IMR-90 (cell line): ENCODE measurements at regions not wholly inside any gene's neighbourhood (a gene's known extent, or its start where the extent isn't known, plus 50 kb on each side); places are given as distances from the start of the nearest gene placed in this dataset.

Source experiments
- ATAC-seq: fragments of 200-7000 bp; cut with Tn5 transposase; 2 replicates; pipeline ENCODE4 v1.9.1; 2020; ENCODE audit warnings: low read depth, mild to moderate bottlenecking, moderate library complexity
- BruUV-seq: library from RNA; stranded (reverse); fragments of 400-500 nt; replicated peaks from 2 replicates; lab custom pipeline; 2021; lab: Mats Ljungman, UMichigan
- CTCF ChIA-PET: fragments of 300-600 bp; formaldehyde crosslinking; extraction: SDS; loops from one replicate; lab custom pipeline; 2021; ENCODE audit warnings: antibody characterized with exemption; lab: Yijun Ruan, JAX
- POLR2A ChIA-PET: fragments of 300-600 bp; sonication (Branson Sonifier 250); formaldehyde crosslinking; loops from one replicate; lab custom pipeline; 2022; ENCODE audit warnings: antibody characterized with exemption; ENCODE audit not compliant: unreplicated experiment; lab: Charles Lee
- DNase-seq: peaks from one replicate; pipeline ENCODE4 v3.0.0; 2013
- H2AFZ ChIP-seq: replicated peaks from 2 replicates; pipeline ENCODE3; 2013; ENCODE audit warnings: low read length, mild to moderate bottlenecking; ENCODE audit not compliant: poor library complexity
- H2AK5ac ChIP-seq: 2 replicates; pipeline ENCODE4 v1.6.1; 2013; ENCODE audit warnings: low read depth, low read length, inconsistent platforms
- H2AK9ac ChIP-seq: replicated peaks from 2 replicates; pipeline ENCODE3; 2013; ENCODE audit warnings: mild to moderate bottlenecking, low read depth, low read length, moderate library complexity; ENCODE audit not compliant: poor library complexity
- H2BK120ac ChIP-seq: 2 replicates; pipeline ENCODE4 v1.6.1; 2013; ENCODE audit warnings: low read depth, low read length, inconsistent platforms
- H2BK15ac ChIP-seq: 3 replicates; pipeline ENCODE4 v1.6.1; 2013; ENCODE audit warnings: low read depth, low read length, inconsistent platforms
- H2BK20ac ChIP-seq: 2 replicates; pipeline ENCODE4 v1.6.1; 2013; ENCODE audit warnings: low read depth, mild to moderate bottlenecking, inconsistent platforms, low read length, moderate library complexity
- H2BK5ac ChIP-seq: 2 replicates; pipeline ENCODE4 v1.6.1; 2013; ENCODE audit warnings: mild to moderate bottlenecking, low read depth, low read length, inconsistent platforms; ENCODE audit not compliant: poor library complexity, severe bottlenecking
- H3K14ac ChIP-seq: replicated peaks from 2 replicates; pipeline ENCODE4 v1.6.1; 2013; ENCODE audit warnings: low read depth, low read length, inconsistent platforms
- H3K18ac ChIP-seq: 2 replicates; pipeline ENCODE4 v1.6.1; 2013; ENCODE audit warnings: low read depth, low read length, control low read depth
- H3K23ac ChIP-seq: 2 replicates; pipeline ENCODE4 v1.6.1; 2013; ENCODE audit warnings: low read depth, low read length, inconsistent platforms
- H3K27ac ChIP-seq: 2 replicates; pipeline ENCODE4 v1.5.1; 2013; ENCODE audit warnings: mild to moderate bottlenecking, control low read depth, low read length; ENCODE audit not compliant: insufficient read depth
- H3K27me3 ChIP-seq: 2 replicates; pipeline ENCODE4 v1.6.1; 2013; ENCODE audit warnings: low read length; ENCODE audit not compliant: control insufficient read depth, insufficient read depth
- H3K36me3 ChIP-seq: 2 replicates; pipeline ENCODE4 v1.6.1; 2013; ENCODE audit warnings: low read length, mixed read lengths; ENCODE audit not compliant: control insufficient read depth, insufficient read depth
- H3K4ac ChIP-seq: 2 replicates; pipeline ENCODE4 v1.6.1; 2013; ENCODE audit warnings: low read depth, low read length, inconsistent platforms
- H3K4me1 ChIP-seq: 2 replicates; pipeline ENCODE4 v1.6.1; 2013; ENCODE audit warnings: low read length, mixed read lengths; ENCODE audit not compliant: control insufficient read depth, insufficient read depth
- H3K4me2 ChIP-seq: 2 replicates; pipeline ENCODE4 v1.6.1; 2013; ENCODE audit warnings: low read depth, mild to moderate bottlenecking, control low read depth, low read length, moderate library complexity
- H3K4me3 ChIP-seq: 2 replicates; pipeline ENCODE4 v1.5.1; 2013; ENCODE audit warnings: low read depth, mild to moderate bottlenecking, control low read depth, low read length, moderate library complexity; ENCODE audit not compliant: insufficient read depth
- H3K56ac ChIP-seq: 2 replicates; pipeline ENCODE4 v1.6.1; 2013; ENCODE audit warnings: low read length, inconsistent platforms; ENCODE audit not compliant: insufficient read depth; ENCODE audit errors: extremely low read depth
- H3K79me1 ChIP-seq, 2 experiments: 2 replicates each; pipeline ENCODE4 v1.6.1; 2013; ENCODE audit warnings: low read length in 2 of 2, inconsistent platforms in 1 of 2, low read depth in 1 of 2
- H3K9ac ChIP-seq: 2 replicates; pipeline ENCODE4 v1.6.1; 2013; ENCODE audit warnings: low read depth, low read length, control low read depth
- H3K9me1 ChIP-seq: 2 replicates; pipeline ENCODE4 v1.6.1; 2013; ENCODE audit warnings: low read length, inconsistent platforms; ENCODE audit not compliant: insufficient read depth
- H3K9me3 ChIP-seq: 2 replicates; pipeline ENCODE4 v1.6.1; 2013; ENCODE audit warnings: low read length; ENCODE audit not compliant: control insufficient read depth, insufficient read depth
- H4K20me1 ChIP-seq: 2 replicates; pipeline ENCODE4 v1.6.1; 2013; ENCODE audit warnings: low read length, inconsistent platforms; ENCODE audit not compliant: insufficient read depth
- H4K5ac ChIP-seq: 2 replicates; pipeline ENCODE4 v1.6.1; 2013; ENCODE audit warnings: mild to moderate bottlenecking, low read depth, low read length, control low read depth
- H4K8ac ChIP-seq, 2 experiments: 2 replicates each; pipeline ENCODE4 v1.6.1; 2013; ENCODE audit warnings: low read depth in 2 of 2, low read length in 2 of 2, control low read depth in 1 of 2, inconsistent platforms in 1 of 2
- H4K91ac ChIP-seq: 2 replicates; pipeline ENCODE4 v1.6.1; 2013; ENCODE audit warnings: low read depth, low read length, inconsistent platforms; ENCODE audit not compliant: insufficient read depth
- POLR2A ChIP-seq: IDR thresholded peaks from 2 replicates; pipeline ENCODE4 v1.6.1; 2012; ENCODE audit warnings: mild to moderate bottlenecking, low read depth, low read length
- WGBS, 2 experiments: methylation state at CpG; one replicate each; pipeline versions ENCODE4 v1.1.5 to v1.1.7; 2013; ENCODE audit warnings: missing lambda C conversion rate in 2 of 2; ENCODE audit not compliant: insufficient read length in 1 of 2; ENCODE audit errors: extremely low coverage in 2 of 2; 5-methylcytosine and 5-hydroxymethylcytosine counted together
- dilution Hi-C: fragments of 300-500 bp; cut with HindIII; formaldehyde crosslinking; loops from one replicate; pipeline ENCODE4 v1.14.3; 2018; ENCODE audit warnings: low sequenced_read_pairs; ENCODE audit not compliant: unreplicated experiment
- in situ Hi-C: fragments of 300-500 bp; cut with MboI; formaldehyde crosslinking; loops from 3 replicates; pipeline ENCODE4 v1.14.3; 2019; ENCODE audit warnings: low sequenced_read_pairs, inconsistent platforms, mixed read lengths
- intact Hi-C: fragments of 100-400 bp; cut with micrococcal nuclease; formaldehyde crosslinking; loops from 2 replicates; pipeline ENCODE4 v1.10.0; 2022
- TF ChIP-seq, protein P1 (sequence below): conservative IDR thresholded peaks from 2 replicates; pipeline ENCODE4 v1.5.1; 2012; ENCODE audit warnings: mild to moderate bottlenecking, low read depth, low read length, improper control_type of control experiment

- in situ Hi-C loops (no loop called here), intact Hi-C loops (loop anchor here (2.0 kb wide), 1 partner anchor 439 kb away; no protein-coding TSS in a partner anchor), dilution Hi-C loops (no loop called here)
- no peak overlapping the region for H3K4me2 ChIP-seq
- H2AK5ac ChIP-seq, result no peak overlapping the region
- no peak for DNase-seq
- H4K20me1 ChIP-seq, result no peaks in the 10 kb centered on the region
- ATAC-seq, result no peak
- TF ChIP-seq, protein P1, sequence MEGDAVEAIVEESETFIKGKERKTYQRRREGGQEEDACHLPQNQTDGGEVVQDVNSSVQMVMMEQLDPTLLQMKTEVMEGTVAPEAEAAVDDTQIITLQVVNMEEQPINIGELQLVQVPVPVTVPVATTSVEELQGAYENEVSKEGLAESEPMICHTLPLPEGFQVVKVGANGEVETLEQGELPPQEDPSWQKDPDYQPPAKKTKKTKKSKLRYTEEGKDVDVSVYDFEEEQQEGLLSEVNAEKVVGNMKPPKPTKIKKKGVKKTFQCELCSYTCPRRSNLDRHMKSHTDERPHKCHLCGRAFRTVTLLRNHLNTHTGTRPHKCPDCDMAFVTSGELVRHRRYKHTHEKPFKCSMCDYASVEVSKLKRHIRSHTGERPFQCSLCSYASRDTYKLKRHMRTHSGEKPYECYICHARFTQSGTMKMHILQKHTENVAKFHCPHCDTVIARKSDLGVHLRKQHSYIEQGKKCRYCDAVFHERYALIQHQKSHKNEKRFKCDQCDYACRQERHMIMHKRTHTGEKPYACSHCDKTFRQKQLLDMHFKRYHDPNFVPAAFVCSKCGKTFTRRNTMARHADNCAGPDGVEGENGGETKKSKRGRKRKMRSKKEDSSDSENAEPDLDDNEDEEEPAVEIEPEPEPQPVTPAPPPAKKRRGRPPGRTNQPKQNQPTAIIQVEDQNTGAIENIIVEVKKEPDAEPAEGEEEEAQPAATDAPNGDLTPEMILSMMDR, result 0 out of 2 replicates have a peak, but pooled peaks have one; percentile 16
- TF ChIP-seq POLR2A, result no peak
- H4K91ac ChIP-seq, result no peak overlapping the region
- no peaks in the 10 kb centered on the region for H3K9me3 ChIP-seq
- H3K27me3 ChIP-seq, result no peaks in the 10 kb centered on the region
- no peaks in the 10 kb centered on the region for H3K4me1 ChIP-seq
- no peaks in the 10 kb centered on the region for H3K36me3 ChIP-seq
- H3K56ac ChIP-seq, result no peak overlapping the region
- H2BK15ac ChIP-seq, result no peak overlapping the region
- H4K5ac ChIP-seq, result no peak overlapping the region
- H3K9me1 ChIP-seq, result no peaks in the 10 kb centered on the region
- no peak overlapping the region for H3K4me3 ChIP-seq
- BruUV-seq, result no TSS peak
- no peak overlapping the region for H3K23ac ChIP-seq
- no peak overlapping the region for H3K4ac ChIP-seq
- no peak overlapping the region for H2BK5ac ChIP-seq
- H3K79me1 ChIP-seq, result no peaks in the 10 kb centered on the region
- H2BK120ac ChIP-seq, result no peak overlapping the region
- no peak overlapping the region for H4K8ac ChIP-seq
- ChIA-PET CTCF (no interaction called here), POLR2A (no interaction called here)
- no peak overlapping the region for H2AFZ ChIP-seq
- no peak overlapping the region for H3K9ac ChIP-seq
- H2AK9ac ChIP-seq, result no peak overlapping the region
- H2BK20ac ChIP-seq, result no peak overlapping the region
- H3K18ac ChIP-seq, result no peak overlapping the region
- no peak overlapping the region for H3K14ac ChIP-seq
- no CpG with 5 or more reads among the region's 1 CpG for WGBS, 2 experiments
- H3K27ac ChIP-seq, result no peak overlapping the region
Measured at GRCh38 chr12:74849801-74850200, 312.2 kb downstream of the ATXN7L3B start.
